ENCODE measurements at regions not wholly inside any gene's neighbourhood (a gene's known extent, or its start where the extent isn't known, plus 50 kb on each side); places are given as distances from the start of the nearest gene placed in this dataset.
"Not testable (repeated sequence)": the region's sequence is repeated elsewhere in the genome, so short reads cannot be mapped to it uniquely, and the experiment has no call there.

DNA sequence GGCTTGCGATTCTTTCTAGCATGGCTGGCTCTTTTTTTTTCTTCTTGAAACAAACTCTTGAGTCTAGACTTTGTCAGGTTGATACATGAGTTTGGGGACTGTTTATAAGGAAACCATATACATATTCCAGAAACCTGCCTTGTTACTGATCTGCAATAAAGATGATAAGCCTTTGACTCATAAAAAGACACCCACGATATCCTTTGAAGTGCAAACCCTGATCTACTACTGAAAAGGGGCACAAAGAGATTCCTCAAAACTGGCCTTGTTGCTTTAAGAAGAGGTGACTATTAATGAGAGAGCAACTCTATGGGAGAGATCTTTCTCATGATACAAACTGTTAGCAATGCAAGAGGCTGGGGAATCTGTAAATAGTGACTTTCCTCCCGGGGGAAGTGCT is 247.1 kb downstream of the ANKRD30B start:
- not testable (repeated sequence) for DNase-seq

DNA sequence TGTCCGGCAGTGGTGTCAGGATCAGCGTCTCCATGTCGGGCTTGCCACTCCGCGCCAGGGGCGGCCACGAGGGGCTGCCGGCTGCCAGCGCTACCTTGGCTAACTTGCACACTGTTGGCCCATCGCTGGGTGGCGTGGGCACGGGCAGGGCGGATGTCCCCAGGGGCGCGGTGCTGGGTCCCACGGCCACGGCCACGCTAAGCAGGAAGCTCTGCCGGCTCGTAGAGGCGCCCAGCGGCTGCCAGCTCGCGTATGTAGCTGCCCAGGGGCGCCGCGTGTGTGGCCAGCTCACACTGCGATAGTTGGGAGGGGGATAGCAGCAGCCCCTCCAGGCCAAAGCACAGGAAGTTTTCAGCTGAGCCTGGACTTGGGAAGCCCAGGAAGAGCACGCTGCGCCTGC is 249.4 kb downstream of the ANKRD30B start:
- DNase-seq, result no peak

GRCh38 chr18:14997899-14998298 is 249.9 kb downstream of the ANKRD30B start:
- DNase-seq, result not testable (repeated sequence)

DNA sequence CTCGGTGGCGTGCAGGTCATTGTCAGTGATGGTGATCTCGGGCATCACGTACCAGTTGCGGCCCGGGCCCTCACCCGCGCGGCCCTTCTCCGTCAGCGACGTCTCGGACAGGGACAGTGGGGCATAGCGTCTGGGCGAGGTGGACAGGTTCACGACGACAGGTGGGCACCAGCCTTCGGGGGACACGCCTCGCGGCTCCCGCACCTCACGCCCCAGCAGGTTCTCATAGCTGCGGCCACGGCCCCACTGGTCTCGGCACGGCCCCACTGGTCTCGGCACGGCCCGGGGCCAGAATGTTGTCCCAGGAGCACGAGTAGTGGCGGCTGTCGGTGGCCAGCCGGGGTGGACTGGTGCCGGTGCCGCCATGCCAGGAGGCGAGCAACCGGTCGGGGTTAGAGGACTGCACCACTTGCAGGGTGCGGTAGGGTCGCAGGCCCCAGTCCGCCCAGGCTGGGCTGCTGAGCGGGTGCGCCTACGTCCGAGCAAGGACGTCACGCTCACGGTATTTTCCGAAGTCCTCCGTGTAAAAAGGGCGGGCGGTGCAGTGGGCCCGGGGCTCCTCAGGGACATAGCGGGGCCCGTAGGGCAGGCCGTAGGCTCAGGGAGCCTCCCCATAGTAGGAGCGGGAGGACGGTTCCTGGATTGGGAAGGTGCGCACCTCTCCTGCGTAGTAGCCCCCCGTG is 250.5 kb downstream of the ANKRD30B start:
- not testable (repeated sequence) for DNase-seq

GRCh38 chr18:14999085-14999975 is 251.4 kb downstream of the ANKRD30B start:
- no peak for DNase-seq

GRCh38 chr18:15000119-15001037 is 252.4 kb downstream of the ANKRD30B start:
- DNase-seq, result not testable (repeated sequence)

- DNase-seq, result not testable (repeated sequence)
Measured at GRCh38 chr18:15001038-15001794, 253.2 kb downstream of the ANKRD30B start.

DNA sequence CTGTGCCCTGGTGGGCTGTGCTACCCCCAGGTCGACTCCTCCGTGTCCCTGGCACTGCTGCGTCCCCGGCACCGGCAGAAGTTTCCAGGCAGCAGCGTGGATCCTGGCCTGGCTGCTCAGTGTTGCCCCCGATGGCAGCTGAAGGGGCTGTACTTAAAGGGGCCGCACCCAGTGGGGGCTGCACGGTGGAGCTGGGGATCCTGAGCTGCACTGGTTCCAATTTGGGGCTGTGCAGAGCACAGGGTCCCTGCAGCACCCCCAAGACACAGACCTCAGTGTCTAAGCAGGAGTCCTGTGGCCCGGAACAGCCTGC is 253.8 kb downstream of the ANKRD30B start:
- DNase-seq, result not testable (repeated sequence)

DNA sequence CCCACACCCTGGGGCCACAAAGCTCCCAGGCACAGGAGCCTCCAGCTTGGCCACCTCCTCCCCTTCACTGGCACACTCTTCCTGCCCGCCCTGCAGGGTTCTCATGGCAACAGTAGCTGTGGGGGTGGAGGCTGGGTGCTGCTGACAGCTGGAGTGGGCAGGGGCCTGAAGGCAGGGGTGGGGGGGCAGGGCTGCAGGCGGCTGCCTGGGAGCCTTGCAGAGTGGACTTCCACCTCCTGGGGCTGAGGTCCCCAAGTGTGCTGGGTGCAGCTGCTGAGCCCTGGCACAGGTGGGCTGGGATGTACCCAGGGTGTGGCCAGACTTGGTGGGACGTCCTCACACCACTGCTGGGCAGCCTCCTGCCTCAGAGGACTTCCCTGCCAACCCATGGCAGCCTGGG is 254.8 kb downstream of the ANKRD30B start:
- DNase-seq, result not testable (repeated sequence)

DNA sequence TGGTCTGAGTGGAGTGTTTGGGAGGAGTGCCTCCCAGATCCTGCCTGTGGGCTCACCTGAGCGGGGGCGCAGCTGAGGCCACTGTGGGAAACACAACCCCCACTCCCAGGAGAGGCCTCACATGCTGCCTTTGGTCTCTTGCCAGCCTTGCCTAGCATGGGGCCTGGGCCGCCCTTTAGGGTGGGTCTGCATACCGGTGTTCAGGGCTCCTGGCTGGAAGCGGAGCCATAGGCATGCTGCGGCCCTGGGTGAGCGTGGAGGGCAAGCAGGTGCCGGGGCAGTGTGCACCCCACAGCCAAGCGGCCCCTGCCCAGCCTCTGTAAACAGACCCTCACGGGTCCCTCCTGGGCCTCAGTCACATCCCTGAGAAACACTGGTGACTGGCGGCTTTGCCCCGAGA is 255.3 kb downstream of the ANKRD30B start:
- DNase-seq, result not testable (repeated sequence)

GRCh38 chr18:15003636-15004269 is 255.8 kb downstream of the ANKRD30B start:
- DNase-seq, result not testable (repeated sequence)

- not testable (repeated sequence) for DNase-seq
Measured at GRCh38 chr18:15004270-15004973, 256.4 kb downstream of the ANKRD30B start.

DNA sequence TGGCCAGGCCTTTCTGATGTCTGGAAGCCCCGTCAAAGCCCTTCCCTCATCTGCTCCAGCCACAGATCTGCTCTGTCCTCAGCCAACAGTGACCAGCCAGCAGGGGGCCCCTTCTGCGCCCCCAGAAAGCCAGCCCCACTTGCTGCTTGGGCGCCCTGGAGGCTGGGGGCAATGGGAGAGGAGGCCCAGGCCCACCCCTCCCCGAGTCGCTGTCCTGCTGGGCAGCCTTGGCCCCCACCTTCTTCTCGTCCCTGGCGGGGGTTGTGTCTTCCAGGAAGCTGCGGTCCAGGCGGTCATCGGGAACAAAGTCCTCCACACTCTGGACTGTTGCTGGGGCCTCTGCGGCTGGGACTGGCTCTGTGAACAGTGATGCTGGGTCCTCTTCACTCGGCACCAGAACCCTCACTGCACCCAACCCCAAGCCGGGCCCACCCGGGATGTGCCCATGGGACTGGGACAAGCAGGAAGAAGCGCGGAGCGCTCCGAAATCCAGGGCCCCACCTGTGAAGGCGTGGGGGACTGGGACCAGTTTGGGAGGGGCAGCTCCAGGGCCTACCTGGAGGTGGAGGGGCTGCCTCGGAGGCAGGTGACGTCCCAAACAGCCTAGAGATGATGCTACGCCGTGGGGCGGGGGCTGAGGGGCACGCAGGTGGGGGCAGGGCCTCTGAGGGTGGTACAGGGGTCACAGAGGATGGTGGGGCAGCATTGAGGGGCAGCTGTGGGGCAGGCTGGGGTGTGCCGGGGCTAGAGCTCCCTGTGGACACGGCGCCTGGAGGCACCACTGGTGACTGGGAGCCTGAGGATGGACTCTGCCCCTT is 257.6 kb downstream of the ANKRD30B start:
- no peak for DNase-seq

DNA sequence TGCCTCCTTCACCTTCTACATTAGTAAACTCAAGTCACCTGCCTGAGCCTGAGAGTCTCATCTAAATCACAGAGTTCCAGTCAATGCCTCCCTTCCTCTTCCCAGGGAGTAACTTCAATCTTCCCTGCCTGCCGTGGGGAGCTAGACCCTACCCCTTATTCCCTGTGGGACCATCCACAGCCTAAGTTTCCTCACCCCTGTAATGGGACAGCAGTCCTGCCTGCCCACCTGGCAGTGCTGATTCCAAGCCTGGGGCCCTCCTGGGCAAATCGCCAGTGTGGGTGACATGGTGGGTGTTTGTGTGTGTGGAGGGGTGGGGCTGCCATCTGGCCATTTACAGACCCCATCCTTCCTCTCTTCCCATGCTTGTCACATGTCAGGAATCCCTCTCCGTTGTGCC is 258.6 kb downstream of the ANKRD30B start:
- DNase-seq, result not testable (repeated sequence)

- DNase-seq, result not testable (repeated sequence)
Measured at GRCh38 chr18:15026041-15026440, 278.1 kb downstream of the ANKRD30B start.

DNA sequence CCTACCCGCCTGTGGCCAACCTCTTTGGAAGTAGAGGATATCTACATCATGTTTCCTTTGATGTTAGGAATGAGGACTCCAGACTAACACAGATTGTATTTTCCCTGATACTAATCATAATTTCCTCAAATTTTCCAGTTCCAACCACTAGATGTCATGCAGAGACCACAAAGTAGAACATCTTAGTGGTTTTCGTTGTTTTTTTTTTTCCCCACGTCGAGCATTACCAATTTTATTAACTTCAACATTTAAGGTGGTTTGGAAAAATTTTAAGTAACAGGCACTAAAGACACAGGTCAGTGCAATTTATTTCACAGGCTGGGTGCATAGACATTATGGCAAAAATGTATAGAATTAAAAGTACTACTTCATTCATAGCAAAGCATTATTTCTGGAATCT is 280.1 kb downstream of the ANKRD30B start:
- DNase-seq, result peak; percentile 37

- peak; percentile 19 for DNase-seq
Measured at GRCh38 chr18:15060279-15060880, 312.4 kb downstream of the ANKRD30B start.

- not testable (repeated sequence) for DNase-seq
Measured at GRCh38 chr18:15061289-15061896, 313.4 kb downstream of the ANKRD30B start.

DNA sequence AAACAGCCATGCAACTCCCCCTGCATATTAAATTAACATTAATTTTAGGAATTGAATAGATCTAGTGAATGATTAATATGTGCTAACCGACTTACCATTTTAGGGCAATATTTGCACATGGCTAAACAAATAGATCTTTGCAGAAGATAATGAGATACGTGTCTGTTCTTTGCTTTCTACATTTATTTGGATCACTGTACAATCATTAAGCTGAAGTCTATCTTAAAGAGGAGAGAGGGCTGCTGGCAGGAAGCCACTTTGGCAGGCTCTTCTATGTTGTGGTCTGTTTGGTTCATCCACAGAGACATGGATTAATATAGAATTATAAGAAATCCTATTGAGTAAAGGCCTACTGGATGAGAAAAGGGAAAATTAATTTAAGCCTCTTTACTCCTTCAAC is 318.5 kb downstream of the ANKRD30B start:
- not testable (repeated sequence) for DNase-seq

Measured in OCI-M1 (cell line).